ENCODE measurements at regions not wholly inside any gene's neighbourhood (a gene's known extent, or its start where the extent isn't known, plus 50 kb on each side); places are given as distances from the start of the nearest gene placed in this dataset.

GRCh38 chr2:106275971-106276370, 81.9 kb upstream of the UXS1 start:
- WGBS (ENCODE audit: low lambda C conversion rate) = 88% methylated on average over 8 of the region's 11 CpGs
- no peak overlapping the region for H3K4me3 ChIP-seq (ENCODE audit: low read depth in 2 of 2, low read length in 1 of 2)

DNA sequence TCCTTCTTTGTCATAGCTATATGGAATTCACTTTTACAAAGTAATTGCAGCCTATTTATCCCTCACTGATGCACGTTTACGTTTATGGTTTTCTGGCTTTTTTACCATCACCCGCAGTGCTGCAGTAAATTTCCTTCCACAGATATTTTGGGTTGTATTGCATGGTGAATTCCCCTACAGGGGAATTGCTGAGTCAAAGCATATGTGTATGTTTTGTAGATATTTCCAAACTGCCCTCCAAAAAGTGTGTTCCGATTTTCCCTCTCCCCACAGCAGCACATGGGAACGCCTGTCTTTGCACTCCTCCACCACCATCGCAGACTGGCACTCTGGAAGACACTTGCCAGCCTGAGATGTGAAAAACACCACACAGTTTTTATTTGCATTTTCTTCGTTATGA, 80.6 kb upstream of the UXS1 start:
- Histone ChIP-seq H3K36me3 (replicated peaks in 1 of 2; ENCODE audit: control insufficient read depth in 1 of 2, insufficient read depth in 2 of 2, low read length in 1 of 2) (no peaks in the 10 kb centered on the region), H3K27ac (ENCODE audit: low read depth in 2 of 2, low read length in 1 of 2) (no peak overlapping the region), H3F3A (replicated peaks; ENCODE audit: insufficient read depth) (no peaks in the 10 kb centered on the region), H3K9ac (no peak overlapping the region), H3K4me2 (no peak overlapping the region), H3K4me3 (ENCODE audit: low read depth in 2 of 2, low read length in 1 of 2) (no peak overlapping the region), H3K79me2 (ENCODE audit: insufficient read depth) (no peaks in the 10 kb centered on the region), H3K27me3 (ENCODE audit: insufficient read depth) (no peaks in the 10 kb centered on the region), H3K4me1 (ENCODE audit: control insufficient read depth in 1 of 2, insufficient read depth in 2 of 2, low read depth in 1 of 2, low read length in 1 of 2) (peaks cover 0 to 8% of the 10 kb centered on the region in 2 experiments; a peak in 1 of 4 replicates), H4K20me1 (ENCODE audit: insufficient read depth) (no peaks in the 10 kb centered on the region), H3K9me2 (no peaks in the 10 kb centered on the region), H3K9me3 (no peaks in the 10 kb centered on the region), H2AFZ (ENCODE audit: low read depth) (no peak overlapping the region)
- POLR2A ChIA-PET = no interaction called here
- 62% methylated on average over 7 of the region's 7 CpGs for WGBS (ENCODE audit: low lambda C conversion rate)
- CTCF ChIA-PET = no interaction called here
- no peak for DNase-seq
- no peak for TF ChIP-seq TAF1 (IDR thresholded peaks at IDR 0.05; ENCODE audit: borderline replicate concordance, low read depth, low read length)
- TF ChIP-seq RCOR1 (IDR thresholded peaks at IDR 0.05; ENCODE audit: low read length) = no peak
- TF ChIP-seq, protein P1, sequence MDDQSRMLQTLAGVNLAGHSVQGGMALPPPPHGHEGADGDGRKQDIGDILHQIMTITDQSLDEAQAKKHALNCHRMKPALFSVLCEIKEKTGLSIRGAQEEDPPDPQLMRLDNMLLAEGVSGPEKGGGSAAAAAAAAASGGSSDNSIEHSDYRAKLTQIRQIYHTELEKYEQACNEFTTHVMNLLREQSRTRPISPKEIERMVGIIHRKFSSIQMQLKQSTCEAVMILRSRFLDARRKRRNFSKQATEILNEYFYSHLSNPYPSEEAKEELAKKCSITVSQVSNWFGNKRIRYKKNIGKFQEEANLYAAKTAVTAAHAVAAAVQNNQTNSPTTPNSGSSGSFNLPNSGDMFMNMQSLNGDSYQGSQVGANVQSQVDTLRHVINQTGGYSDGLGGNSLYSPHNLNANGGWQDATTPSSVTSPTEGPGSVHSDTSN (IDR thresholded peaks at IDR 0.05) = no peak
- no peak for TF ChIP-seq EP300 (IDR thresholded peaks at IDR 0.05; ENCODE audit: borderline replicate concordance in 1 of 2, low read depth in 1 of 2, low read length in 1 of 2)
- TF ChIP-seq JUND (IDR thresholded peaks at IDR 0.05) = no peak
- TF ChIP-seq, protein P2, sequence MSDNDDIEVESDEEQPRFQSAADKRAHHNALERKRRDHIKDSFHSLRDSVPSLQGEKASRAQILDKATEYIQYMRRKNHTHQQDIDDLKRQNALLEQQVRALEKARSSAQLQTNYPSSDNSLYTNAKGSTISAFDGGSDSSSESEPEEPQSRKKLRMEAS (IDR thresholded peaks at IDR 0.05; ENCODE audit: low read depth) = no peak
- TF ChIP-seq CTCF (IDR thresholded peaks at IDR 0.05) = no peak
- TF ChIP-seq CHD2 (IDR thresholded peaks at IDR 0.05; ENCODE audit: low read length, partially characterized antibody) = no peak
- TF ChIP-seq TEAD4 (IDR thresholded peaks at IDR 0.05; ENCODE audit: borderline replicate concordance, insufficient read depth) = no peak
- no peak for TF ChIP-seq RXRA (IDR thresholded peaks at IDR 0.05; ENCODE audit: borderline replicate concordance, low read depth)
- no peak for TF ChIP-seq RAD21 (IDR thresholded peaks at IDR 0.05; ENCODE audit: low read length)
- TF ChIP-seq, protein P3, sequence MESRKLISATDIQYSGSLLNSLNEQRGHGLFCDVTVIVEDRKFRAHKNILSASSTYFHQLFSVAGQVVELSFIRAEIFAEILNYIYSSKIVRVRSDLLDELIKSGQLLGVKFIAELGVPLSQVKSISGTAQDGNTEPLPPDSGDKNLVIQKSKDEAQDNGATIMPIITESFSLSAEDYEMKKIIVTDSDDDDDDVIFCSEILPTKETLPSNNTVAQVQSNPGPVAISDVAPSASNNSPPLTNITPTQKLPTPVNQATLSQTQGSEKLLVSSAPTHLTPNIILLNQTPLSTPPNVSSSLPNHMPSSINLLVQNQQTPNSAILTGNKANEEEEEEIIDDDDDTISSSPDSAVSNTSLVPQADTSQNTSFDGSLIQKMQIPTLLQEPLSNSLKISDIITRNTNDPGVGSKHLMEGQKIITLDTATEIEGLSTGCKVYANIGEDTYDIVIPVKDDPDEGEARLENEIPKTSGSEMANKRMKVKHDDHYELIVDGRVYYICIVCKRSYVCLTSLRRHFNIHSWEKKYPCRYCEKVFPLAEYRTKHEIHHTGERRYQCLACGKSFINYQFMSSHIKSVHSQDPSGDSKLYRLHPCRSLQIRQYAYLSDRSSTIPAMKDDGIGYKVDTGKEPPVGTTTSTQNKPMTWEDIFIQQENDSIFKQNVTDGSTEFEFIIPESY (IDR thresholded peaks at IDR 0.05; ENCODE audit: borderline replicate concordance, low read depth) = no peak
- TF ChIP-seq FOXJ3 (CRISPR knock-in tag; IDR thresholded peaks at IDR 0.05) = no peak
- TF ChIP-seq FOSL2 (IDR thresholded peaks at IDR 0.05; ENCODE audit: borderline replicate concordance, low read depth) = no peak
- no peak for TF ChIP-seq SMC3 (IDR thresholded peaks at IDR 0.05; ENCODE audit: low read depth, low read length)
- no peak for TF ChIP-seq FOXM1 (IDR thresholded peaks at IDR 0.05; ENCODE audit: low read depth)
- no peak for TF ChIP-seq ELF1 (IDR thresholded peaks at IDR 0.05)

More at GRCh38 chr2:106275971-106276370, 81.9 kb upstream of the UXS1 start:
- ChIA-PET POLR2A (no interaction called here), CTCF (no interaction called here)
- Histone ChIP-seq H3K27ac (ENCODE audit: low read depth in 2 of 2, low read length in 1 of 2) (no peak overlapping the region), H3K79me2 (ENCODE audit: insufficient read depth) (no peaks in the 10 kb centered on the region), H3K4me2 (no peak overlapping the region), H3F3A (replicated peaks; ENCODE audit: insufficient read depth) (no peaks in the 10 kb centered on the region), H4K20me1 (ENCODE audit: insufficient read depth) (no peaks in the 10 kb centered on the region), H3K27me3 (ENCODE audit: insufficient read depth) (no peaks in the 10 kb centered on the region), H3K9ac (no peak overlapping the region), H3K36me3 (replicated peaks in 1 of 2; ENCODE audit: control insufficient read depth in 1 of 2, insufficient read depth in 2 of 2, low read length in 1 of 2) (no peaks in the 10 kb centered on the region), H2AFZ (ENCODE audit: low read depth) (no peak overlapping the region), H3K4me1 (ENCODE audit: control insufficient read depth in 1 of 2, insufficient read depth in 2 of 2, low read depth in 1 of 2, low read length in 1 of 2) (no peaks in the 10 kb centered on the region), H3K9me3 (no peaks in the 10 kb centered on the region), H3K9me2 (no peaks in the 10 kb centered on the region)
- TF ChIP-seq CTCF (IDR thresholded peaks at IDR 0.05) = no peak
- TF ChIP-seq FOXJ3 (CRISPR knock-in tag; IDR thresholded peaks at IDR 0.05) = no peak
- no peak for TF ChIP-seq EZH2phosphoT487 (IDR thresholded peaks at IDR 0.05; ENCODE audit: borderline replicate concordance, low read depth)
- no peak for TF ChIP-seq JUND (IDR thresholded peaks at IDR 0.05)
- TF ChIP-seq FOSL2 (IDR thresholded peaks at IDR 0.05; ENCODE audit: borderline replicate concordance, low read depth) = no peak
- no peak for TF ChIP-seq MXI1 (IDR thresholded peaks at IDR 0.05; ENCODE audit: low read depth, low read length)
- TF ChIP-seq CHD2 (IDR thresholded peaks at IDR 0.05; ENCODE audit: low read length, partially characterized antibody) = no peak
- DNase-seq = no peak

Measured in SK-N-SH (cell line).